ENCODE measurements at regions not wholly inside any gene's neighbourhood (a gene's known extent, or its start where the extent isn't known, plus 50 kb on each side); places are given as distances from the start of the nearest gene placed in this dataset.
"Not testable (repeated sequence)": the region's sequence is repeated elsewhere in the genome, so short reads cannot be mapped to it uniquely, and the experiment has no call there.

GRCh38 chr14:44388306-44388705 lies 118.8 kb downstream of the FSCB start:
- in situ Hi-C loops (cut with HindIII; ENCODE audit: low sequenced_read_pairs): no loop called here

- in situ Hi-C loops (cut with HindIII; ENCODE audit: low sequenced_read_pairs): no loop called here
Measured at GRCh38 chr14:44385906-44386305, 121.2 kb downstream of the FSCB start.

DNA sequence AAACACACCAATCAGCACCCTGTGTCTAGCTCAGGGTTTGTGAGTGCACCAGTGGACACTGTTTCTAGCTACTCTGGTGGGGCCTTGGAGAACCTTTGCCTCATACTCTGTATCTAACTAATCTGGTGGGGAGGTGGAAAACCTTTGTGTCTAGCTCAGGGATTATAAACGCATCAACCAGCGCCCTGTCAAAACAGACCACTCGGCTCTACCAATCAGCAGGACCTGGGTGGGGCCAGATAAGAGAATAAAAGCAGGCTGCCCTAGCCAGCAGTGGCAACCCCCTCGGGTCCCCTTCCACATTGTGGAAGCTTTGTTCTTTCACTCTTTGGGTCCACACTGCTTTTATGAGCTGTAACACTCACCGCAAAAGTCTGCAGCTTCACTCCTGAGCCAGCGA lies 121.8 kb downstream of the FSCB start:
- in situ Hi-C loops (cut with HindIII; ENCODE audit: low sequenced_read_pairs): not testable (repeated sequence)

DNA sequence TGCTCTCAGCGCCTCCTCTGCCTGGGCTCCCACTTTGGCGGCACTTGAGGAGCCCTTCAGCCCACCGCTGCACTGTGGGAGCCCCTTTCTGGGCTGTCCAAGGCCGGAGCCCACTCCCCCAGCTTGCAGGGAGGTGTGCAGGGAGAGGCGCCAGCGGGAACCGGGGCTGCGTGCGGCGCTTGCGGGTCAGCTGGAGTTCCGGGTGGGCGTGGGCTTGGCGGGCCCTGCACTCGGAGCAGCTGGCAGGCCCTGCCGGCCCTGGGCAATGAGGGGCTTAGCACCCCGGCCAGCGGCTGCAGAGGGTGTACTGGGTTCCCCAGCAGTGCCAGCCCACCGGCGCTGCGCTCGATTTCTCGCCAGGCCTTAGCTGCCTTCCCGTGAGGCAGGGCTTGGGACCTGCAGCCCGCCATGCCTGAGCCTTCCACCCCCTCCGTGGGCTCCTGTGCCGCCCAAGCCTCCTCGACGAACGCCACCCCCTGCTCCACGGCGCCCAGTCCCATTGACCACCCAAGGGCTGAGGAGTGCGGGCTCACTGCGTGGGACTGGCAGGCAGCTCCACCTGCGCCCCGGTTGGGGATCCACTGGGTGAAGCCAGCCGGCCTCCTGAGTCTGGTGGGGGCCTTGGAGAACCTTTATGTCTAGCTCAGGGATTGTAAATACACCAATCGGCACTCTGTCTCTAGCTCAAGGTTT lies 122.3 kb downstream of the FSCB start:
- in situ Hi-C loops (cut with HindIII; ENCODE audit: low sequenced_read_pairs): not testable (repeated sequence)

- in situ Hi-C loops (cut with HindIII; ENCODE audit: low sequenced_read_pairs): no loop called here
Measured at GRCh38 chr14:44384093-44384492, 123.0 kb downstream of the FSCB start.

DNA sequence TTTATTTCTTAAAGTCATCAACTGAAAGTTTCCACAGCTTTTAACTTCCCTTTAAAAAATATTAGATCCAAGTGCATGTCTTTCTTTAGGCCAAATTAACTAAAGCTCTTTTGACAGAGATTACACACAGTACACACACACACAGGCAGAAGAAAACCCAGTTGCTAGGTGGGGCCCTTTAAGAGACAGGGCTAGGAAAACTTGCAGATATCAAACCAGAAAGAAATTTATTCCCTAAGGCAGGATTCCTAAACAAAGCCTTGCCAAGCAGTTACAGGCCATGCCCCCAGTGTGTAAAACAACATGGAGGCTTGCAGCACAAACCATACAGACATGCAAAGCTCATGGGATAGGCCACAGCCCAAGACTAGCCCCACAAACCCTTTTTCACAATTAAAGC lies 123.4 kb downstream of the FSCB start:
- in situ Hi-C loops (cut with HindIII; ENCODE audit: low sequenced_read_pairs): no loop called here

DNA sequence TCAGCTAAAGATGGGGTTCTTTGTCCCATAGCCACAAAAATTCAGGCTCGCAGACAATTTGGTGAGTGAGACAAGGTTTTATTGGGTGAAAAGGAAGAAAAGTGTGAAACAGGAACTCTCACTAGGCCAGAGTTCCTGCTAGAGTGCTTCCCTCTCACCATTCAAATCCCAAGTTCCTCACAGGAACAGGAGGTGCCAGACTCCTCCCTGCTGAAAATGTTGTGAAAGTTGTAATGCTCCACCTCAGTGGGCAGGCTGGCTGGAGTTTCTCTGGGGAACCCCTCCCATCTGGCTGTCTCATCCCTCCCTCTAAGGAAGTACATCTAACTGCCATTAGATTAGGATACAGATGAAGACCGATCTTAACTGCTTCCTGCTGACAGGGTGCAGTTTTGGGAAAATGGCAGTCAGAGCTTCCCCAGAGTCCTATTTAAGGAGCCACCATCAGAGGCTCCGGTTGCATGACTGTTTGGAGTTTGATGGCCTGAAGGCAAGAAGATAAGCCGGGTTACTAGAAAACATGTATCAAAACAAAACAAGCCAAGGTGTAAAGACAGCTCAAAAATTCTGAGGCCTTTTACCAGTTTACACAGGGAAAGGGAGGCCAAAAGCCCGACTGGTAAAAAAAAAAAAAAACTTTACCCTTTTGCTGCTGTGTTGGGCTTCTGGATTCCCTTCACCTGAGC lies 127.6 kb downstream of the FSCB start:
- in situ Hi-C loops (cut with HindIII; ENCODE audit: low sequenced_read_pairs): no loop called here

GRCh38 chr14:44374906-44375305 lies 132.2 kb downstream of the FSCB start:
- in situ Hi-C loops (cut with HindIII; ENCODE audit: low sequenced_read_pairs): no loop called here

- in situ Hi-C loops (cut with HindIII; ENCODE audit: low sequenced_read_pairs): no loop called here
Measured at GRCh38 chr14:44372807-44373489, 134.1 kb downstream of the FSCB start.

GRCh38 chr14:44372231-44372630 lies 134.9 kb downstream of the FSCB start:
- in situ Hi-C loops (cut with HindIII; ENCODE audit: low sequenced_read_pairs): no loop called here

GRCh38 chr14:44370727-44371126 lies 136.4 kb downstream of the FSCB start:
- in situ Hi-C loops (cut with HindIII; ENCODE audit: low sequenced_read_pairs): no loop called here

DNA sequence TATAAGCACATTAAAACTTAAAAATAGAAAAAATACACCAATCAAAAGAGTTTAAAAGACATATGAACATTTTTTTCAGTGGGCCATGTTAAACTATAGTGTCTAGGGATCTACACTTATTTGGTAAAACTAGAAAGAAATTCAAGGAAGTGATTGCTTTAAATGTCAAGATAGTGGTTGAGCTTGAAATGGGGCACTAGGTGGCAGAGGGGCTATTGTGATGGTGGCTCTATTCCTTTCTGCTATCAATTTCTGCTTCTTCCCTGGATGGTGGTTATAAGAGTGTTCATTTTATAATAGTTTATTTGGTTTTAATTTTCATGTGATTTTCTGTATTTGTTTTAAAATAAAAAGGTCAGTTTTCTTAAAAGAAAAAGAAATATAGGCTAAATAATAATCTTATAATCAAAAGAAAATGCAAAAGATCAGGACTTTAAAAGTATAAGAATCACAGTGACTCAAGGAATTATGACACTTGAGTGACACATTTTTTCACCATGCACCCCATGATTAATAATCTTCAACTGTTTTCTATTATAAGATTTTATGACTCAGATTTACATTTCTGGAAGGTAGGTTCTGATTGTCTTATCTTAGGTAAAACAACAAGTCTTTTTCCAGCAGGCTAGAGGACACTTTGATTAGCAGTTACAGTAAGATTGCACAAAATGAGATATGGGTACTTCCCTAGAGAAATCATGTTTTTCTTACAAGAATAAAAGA lies 137.5 kb downstream of the FSCB start:
- in situ Hi-C loops (cut with HindIII; ENCODE audit: low sequenced_read_pairs): no loop called here

DNA sequence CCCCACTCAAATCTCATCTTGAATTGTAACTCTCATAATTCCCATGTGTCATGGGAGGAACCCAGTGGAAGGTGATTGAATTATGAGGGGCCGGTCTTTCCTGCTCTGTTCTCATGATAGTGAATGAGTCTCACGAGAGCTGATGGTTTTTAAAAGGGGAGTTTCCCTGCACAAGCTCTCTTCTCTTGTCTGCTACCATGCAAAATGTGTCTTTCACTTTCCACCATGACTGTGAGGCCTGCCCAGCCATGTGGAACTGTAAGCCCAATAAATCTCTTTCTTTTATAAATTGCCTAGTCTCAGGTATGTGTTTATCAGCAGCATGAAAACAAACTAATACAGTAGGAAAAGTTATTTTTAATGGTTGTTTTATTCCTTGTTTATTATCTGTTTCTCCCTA lies 146.0 kb downstream of the FSCB start:
- in situ Hi-C loops (cut with HindIII; ENCODE audit: low sequenced_read_pairs): no loop called here

GRCh38 chr14:44353805-44354204 lies 153.3 kb downstream of the FSCB start:
- in situ Hi-C loops (cut with HindIII; ENCODE audit: low sequenced_read_pairs): no loop called here

DNA sequence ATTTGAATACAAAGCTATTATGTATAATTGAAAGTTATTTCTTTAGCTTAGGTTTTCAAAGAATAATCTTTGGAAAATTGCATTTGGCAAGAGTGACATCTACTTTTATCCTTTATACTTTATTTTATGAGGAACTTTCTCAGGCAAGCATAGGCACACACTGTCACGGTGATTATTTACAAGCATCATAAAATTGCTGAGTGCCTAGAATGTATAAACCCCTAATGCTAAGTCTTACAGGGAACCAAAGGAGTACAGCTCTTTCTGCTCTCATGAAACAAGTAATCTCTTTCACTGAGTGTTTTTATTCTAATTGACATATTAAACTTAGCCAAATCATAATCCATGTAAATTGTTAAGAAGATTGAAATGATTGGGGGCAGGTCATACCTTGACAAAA lies 154.9 kb downstream of the FSCB start:
- in situ Hi-C loops (cut with HindIII; ENCODE audit: low sequenced_read_pairs): no loop called here

DNA sequence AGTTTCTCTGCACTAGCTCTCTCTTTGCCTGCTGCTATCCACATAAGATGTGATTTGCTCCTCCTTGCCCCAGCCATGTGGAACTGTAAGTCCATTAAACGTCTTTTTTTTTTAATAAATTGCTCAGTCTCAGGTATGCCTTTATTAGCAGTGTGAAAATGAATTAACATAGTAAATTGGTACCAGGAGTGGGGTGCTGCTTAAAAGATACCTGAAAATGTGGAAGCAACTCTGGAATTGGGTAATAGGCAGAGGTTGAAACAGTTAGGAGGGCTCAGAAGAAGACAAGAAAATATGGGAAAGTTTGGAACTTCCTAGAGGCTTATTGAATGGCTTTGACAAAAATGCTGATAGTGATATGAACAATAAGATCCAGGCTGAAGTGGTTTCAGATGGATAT lies 159.8 kb downstream of the FSCB start:
- in situ Hi-C loops (cut with HindIII; ENCODE audit: low sequenced_read_pairs): no loop called here

DNA sequence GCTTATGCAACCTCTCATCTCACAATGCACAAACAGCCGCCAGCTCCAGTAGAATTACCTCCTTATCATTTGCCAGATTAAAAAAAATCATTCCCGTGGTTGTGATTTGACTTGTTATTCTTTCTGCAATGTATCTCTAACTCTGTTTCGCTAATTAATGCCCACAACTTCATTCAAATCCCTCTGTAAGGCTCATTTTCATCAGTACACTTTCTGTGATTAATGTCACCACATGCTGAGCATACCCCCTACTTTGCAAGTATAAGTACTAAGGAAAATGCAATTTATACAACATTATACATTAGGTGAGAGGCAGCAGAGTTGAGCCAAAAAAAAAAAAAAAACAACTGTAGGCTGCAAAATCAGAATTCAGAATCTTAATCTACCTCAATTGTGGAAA lies 166.0 kb downstream of the FSCB start:
- in situ Hi-C loops (cut with HindIII; ENCODE audit: low sequenced_read_pairs): no loop called here

DNA sequence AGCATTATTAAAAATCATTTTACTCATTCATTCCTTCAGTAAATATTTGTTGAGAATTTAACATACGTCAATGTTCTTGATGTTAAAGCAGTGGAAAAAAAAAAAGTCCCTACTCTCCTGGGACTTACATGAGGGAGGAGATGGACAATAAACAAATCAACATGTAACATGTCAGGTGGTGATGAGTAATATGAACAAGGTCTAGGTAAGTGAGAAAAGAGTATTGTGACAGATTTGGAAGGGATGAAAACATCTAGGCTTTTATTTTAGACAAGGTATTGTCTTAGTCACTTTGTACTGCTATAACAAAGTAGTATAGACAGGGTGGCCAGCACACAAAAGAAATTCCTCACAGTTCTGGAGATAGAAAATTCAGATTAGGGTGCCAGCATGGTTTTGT lies 167.2 kb downstream of the FSCB start:
- in situ Hi-C loops (cut with HindIII; ENCODE audit: low sequenced_read_pairs): no loop called here

DNA sequence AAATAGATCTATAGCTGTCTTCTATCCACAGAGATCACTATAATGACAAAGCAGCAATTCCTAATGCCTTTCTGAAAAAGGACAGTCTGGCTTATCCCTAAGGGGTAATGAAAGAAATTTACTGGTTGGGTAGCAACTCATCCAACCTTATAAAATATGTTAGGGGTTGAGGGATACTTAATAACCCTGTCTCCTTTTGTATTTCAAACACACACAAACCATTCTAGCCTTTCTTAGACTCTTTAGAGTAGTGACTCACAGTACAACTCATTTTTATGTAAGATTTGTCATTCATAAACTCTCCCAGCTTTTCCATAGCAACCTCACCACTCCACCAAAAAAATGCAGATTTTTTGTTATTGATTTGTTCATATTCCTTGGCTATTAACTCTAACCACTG lies 167.9 kb downstream of the FSCB start:
- in situ Hi-C loops (cut with HindIII; ENCODE audit: low sequenced_read_pairs): no loop called here

DNA sequence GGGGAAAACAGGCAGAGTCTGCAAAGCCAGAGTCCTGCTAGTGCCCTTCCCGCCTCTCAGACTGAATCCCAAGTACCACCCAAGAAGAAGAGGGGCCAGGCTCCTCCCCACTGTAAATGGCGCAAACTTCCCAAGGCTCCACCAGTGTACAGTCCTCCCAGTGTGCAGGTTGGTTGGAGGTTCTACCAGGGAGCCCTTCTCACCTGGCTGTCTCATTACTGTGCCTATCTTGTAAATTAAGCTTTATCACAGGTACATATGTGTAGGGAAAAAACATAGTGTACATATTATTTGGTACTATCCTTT lies 189.7 kb downstream of the FSCB start:
- in situ Hi-C loops (cut with HindIII; ENCODE audit: low sequenced_read_pairs): no loop called here

- in situ Hi-C loops (cut with HindIII; ENCODE audit: low sequenced_read_pairs): no loop called here
Measured at GRCh38 chr14:44316647-44317440, 190.2 kb downstream of the FSCB start.

Measured in endothelial cell of hepatic sinusoid (primary cell).